HL-60 (cell line): ENCODE measurements at regions not wholly inside any gene's neighbourhood (a gene's known extent, or its start where the extent isn't known, plus 50 kb on each side); places are given as distances from the start of the nearest gene placed in this dataset.

Experiments
- DNase-seq, 2 experiments: peaks; one replicate each; pipeline ENCODE4 v3.0.0-alpha.2; 2010 to 2020; ENCODE audit warnings: low read depth in 1 of 2, low spot score in 1 of 2
- H3K27ac ChIP-seq: fragments of 250-450 bp; sonication (Bioruptor Pico); replicated peaks from 2 replicates; pipeline ENCODE4 v1.5.1; 2020; ENCODE audit warnings: mild to moderate bottlenecking, moderate library complexity
- H3K27me3 ChIP-seq: fragments of 250-450 bp; sonication (Bioruptor Pico); 2 replicates; pipeline ENCODE4 v1.5.1; 2021; ENCODE audit warnings: mild to moderate bottlenecking, moderate library complexity; ENCODE audit not compliant: insufficient read depth, poor library complexity, severe bottlenecking
- H3K4me3 ChIP-seq: replicated peaks from 2 replicates; pipeline ENCODE4 v1.5.1; 2011; ENCODE audit warnings: mild to moderate bottlenecking, control low read depth, low read length; ENCODE audit not compliant: insufficient read depth
- CTCF ChIP-seq: IDR thresholded peaks from one replicate; pipeline ENCODE4 v1.5.1; 2011; ENCODE audit warnings: low read length, control low read depth, inconsistent platforms; ENCODE audit not compliant: insufficient read depth
- GABPA ChIP-seq: IDR thresholded peaks from 2 replicates; pipeline ENCODE4 v1.6.1; 2012; ENCODE audit warnings: low read depth
- POLR2AphosphoS5 ChIP-seq: IDR thresholded peaks from 2 replicates; pipeline ENCODE4 v1.6.1; 2012; ENCODE audit warnings: low read depth
- REST ChIP-seq: IDR thresholded peaks from 2 replicates; pipeline ENCODE4 v1.6.1; 2012; ENCODE audit warnings: low read depth; ENCODE audit not compliant: insufficient replicate concordance
- SPI1 ChIP-seq: IDR thresholded peaks from 2 replicates; pipeline ENCODE4 v1.6.1; 2012; ENCODE audit warnings: low read depth, mild to moderate bottlenecking, borderline replicate concordance

GRCh38 chr16:5504064-5504781 lies 406.6 kb upstream of the EEF2KMT start:
- no peak overlapping the region for H3K27ac ChIP-seq

GRCh38 chr16:5502944-5503343 lies 405.3 kb upstream of the EEF2KMT start:
- TF ChIP-seq SPI1 (no peak), CTCF (no peak), GABPA (no peak), REST (no peak), POLR2AphosphoS5 (no peak)
- Histone ChIP-seq H3K4me3 (no peak overlapping the region), H3K27me3 (no peaks in the 10 kb centered on the region), H3K27ac (no peak overlapping the region)
- DNase-seq, result no peak

More at GRCh38 chr16:5504064-5504781, 406.6 kb upstream of the EEF2KMT start:
- TF ChIP-seq GABPA, result no peak
- TF ChIP-seq REST, result no peak
- TF ChIP-seq POLR2AphosphoS5, result no peak
- no peak for TF ChIP-seq SPI1
- TF ChIP-seq CTCF, result no peak
- Histone ChIP-seq H3K27me3 (no peaks in the 10 kb centered on the region), H3K4me3 (no peak overlapping the region)
- no peak for DNase-seq

- no peaks in the 10 kb centered on the region for H3K27me3 ChIP-seq
- no peak for TF ChIP-seq REST
- TF ChIP-seq SPI1, result no peak
- TF ChIP-seq CTCF, result no peak
- no peak overlapping the region for H3K4me3 ChIP-seq
- peak in 1 of 2 experiments; percentile 4 for DNase-seq
- no peak overlapping the region for H3K27ac ChIP-seq
Measured at GRCh38 chr16:5502467-5502869, 404.9 kb upstream of the EEF2KMT start.
